ENCODE measurements at regions not wholly inside any gene's neighbourhood (a gene's known extent, or its start where the extent isn't known, plus 50 kb on each side); places are given as distances from the start of the nearest gene placed in this dataset.

- DNase-seq, result no peak
These were observed 188.9 kb upstream of the FAM98A start for GRCh38 chr2:33788044-33788443.

- DNase-seq, result no peak
These were observed 187.8 kb upstream of the FAM98A start for GRCh38 chr2:33786881-33787280.

GRCh38 chr2:33785201-33786106, 186.4 kb upstream of the FAM98A start:
- no peak for DNase-seq

- DNase-seq, result no peak
These were observed 185.4 kb upstream of the FAM98A start for GRCh38 chr2:33784488-33784887.

- no peak for DNase-seq
These were observed 183.5 kb upstream of the FAM98A start for GRCh38 chr2:33782395-33783230.

GRCh38 chr2:33777786-33778185, 178.7 kb upstream of the FAM98A start:
- no peak for DNase-seq

GRCh38 chr2:33775306-33775705, 176.2 kb upstream of the FAM98A start:
- DNase-seq, result no peak

- DNase-seq, result no peak
These were observed 170.9 kb upstream of the FAM98A start for GRCh38 chr2:33770023-33770422.

GRCh38 chr2:33766175-33766574, 167.1 kb upstream of the FAM98A start:
- DNase-seq, result no peak

- peak; percentile 38 for DNase-seq
These were observed 166.0 kb upstream of the FAM98A start for GRCh38 chr2:33765122-33765521.

GRCh38 chr2:33764551-33764950, 165.5 kb upstream of the FAM98A start:
- peak; percentile 3 for DNase-seq

GRCh38 chr2:33763671-33764310, 164.7 kb upstream of the FAM98A start:
- DNase-seq, result no peak

GRCh38 chr2:33762636-33763035, 163.5 kb upstream of the FAM98A start:
- DNase-seq, result no peak

- no peak for DNase-seq
These were observed 147.2 kb upstream of the FAM98A start for GRCh38 chr2:33746208-33746800.

GRCh38 chr2:33735096-33735495, 136.0 kb upstream of the FAM98A start:
- DNase-seq, result no peak

GRCh38 chr2:33730804-33731203, 131.7 kb upstream of the FAM98A start:
- no peak for DNase-seq

- DNase-seq, result no peak
These were observed 131.1 kb upstream of the FAM98A start for GRCh38 chr2:33730193-33730592.

- no peak for DNase-seq
These were observed 130.3 kb upstream of the FAM98A start for GRCh38 chr2:33729353-33729752.

GRCh38 chr2:33728106-33728505, 129.0 kb upstream of the FAM98A start:
- no peak for DNase-seq

- DNase-seq, result no peak
These were observed 128.4 kb upstream of the FAM98A start for GRCh38 chr2:33727361-33728032.

- DNase-seq, result no peak
These were observed 127.3 kb upstream of the FAM98A start for GRCh38 chr2:33726415-33726814.

- DNase-seq, result no peak
These were observed 124.2 kb upstream of the FAM98A start for GRCh38 chr2:33723329-33723728.

Data from retina (tissue), 1 donor.